ENCODE measurements at regions not wholly inside any gene's neighbourhood (a gene's known extent, or its start where the extent isn't known, plus 50 kb on each side); places are given as distances from the start of the nearest gene placed in this dataset.
A peak's percentile ranks its signal among the peaks of the same experiment; 100 is the strongest.

DNA sequence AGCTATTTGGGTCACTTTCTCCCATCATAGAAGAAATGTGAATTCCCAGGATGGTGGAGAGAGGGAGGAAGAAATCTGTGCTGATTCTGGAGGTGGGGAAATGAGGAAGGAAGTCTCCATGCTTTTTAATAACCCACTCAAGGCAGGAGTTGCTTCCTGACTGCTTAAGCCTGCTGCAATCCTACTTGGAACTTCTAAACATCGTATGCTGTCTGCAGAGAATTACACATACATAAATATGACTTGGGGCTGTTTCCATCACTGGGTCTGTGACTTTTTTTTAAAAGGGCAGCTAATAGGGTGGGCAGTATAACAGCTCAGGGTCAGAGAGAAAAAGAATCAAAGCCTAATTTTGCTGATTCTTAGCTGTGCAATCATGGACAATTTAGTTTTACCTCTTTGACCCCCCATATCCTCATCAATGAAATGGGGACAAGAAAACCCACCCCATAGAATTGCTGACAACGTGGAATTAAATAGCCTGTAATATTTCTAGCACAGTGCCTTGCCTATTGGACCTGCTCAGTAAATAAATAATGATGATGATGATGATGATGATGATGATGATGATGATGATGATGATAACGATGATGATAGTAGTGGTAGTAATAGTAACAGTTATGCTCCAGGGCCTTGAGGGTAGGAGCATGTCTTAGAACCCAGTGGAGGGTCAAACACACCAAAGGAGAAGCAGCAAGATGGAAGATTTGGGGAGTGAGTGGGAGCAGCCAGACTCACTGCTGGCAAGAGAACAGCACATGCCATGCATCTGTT, 166.7 kb upstream of the LRFN2 start:
- DNase-seq (ENCODE audit: low spot score), result no peak

DNA sequence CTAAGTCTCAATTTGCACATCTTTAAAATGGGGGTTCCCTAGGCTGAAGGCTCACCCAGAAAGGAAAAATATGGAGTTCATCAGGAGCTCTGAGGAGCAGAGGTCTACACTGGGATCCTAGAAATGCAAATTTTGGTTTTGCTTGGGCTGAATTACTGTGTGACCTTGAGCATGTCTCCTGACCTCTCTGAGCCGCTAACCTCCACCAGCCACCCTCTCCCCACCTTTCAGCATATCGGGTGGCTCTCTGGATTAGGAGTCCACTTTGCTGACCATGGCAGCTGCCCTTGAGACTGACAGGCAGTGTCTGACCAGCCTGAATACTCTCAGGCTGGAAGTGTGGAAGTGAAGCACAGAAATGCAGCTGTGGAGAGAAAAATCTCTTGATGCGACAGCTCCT, 165.9 kb upstream of the LRFN2 start:
- no peak for DNase-seq (ENCODE audit: low spot score)

DNA sequence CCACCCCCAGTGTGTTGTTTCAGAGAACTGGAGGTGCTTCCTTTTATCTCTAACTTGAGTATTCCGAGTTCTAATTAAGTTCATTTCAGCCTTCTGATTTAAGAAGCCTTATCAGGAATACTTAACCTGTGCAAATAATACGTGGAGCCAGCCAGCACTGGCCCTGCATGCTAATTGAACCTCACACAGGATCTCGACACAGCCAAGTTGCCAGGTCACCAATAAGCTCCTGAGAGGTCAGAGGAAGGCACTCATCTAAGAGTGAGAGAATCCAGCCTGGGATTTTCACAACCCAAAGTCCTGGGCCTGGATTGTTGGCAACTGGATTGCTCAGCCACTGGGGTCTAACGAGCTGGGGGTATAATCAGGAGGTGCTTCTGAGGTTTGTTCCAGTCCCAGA, 157.7 kb upstream of the LRFN2 start:
- peak; percentile 16 for DNase-seq (ENCODE audit: low spot score)

DNA sequence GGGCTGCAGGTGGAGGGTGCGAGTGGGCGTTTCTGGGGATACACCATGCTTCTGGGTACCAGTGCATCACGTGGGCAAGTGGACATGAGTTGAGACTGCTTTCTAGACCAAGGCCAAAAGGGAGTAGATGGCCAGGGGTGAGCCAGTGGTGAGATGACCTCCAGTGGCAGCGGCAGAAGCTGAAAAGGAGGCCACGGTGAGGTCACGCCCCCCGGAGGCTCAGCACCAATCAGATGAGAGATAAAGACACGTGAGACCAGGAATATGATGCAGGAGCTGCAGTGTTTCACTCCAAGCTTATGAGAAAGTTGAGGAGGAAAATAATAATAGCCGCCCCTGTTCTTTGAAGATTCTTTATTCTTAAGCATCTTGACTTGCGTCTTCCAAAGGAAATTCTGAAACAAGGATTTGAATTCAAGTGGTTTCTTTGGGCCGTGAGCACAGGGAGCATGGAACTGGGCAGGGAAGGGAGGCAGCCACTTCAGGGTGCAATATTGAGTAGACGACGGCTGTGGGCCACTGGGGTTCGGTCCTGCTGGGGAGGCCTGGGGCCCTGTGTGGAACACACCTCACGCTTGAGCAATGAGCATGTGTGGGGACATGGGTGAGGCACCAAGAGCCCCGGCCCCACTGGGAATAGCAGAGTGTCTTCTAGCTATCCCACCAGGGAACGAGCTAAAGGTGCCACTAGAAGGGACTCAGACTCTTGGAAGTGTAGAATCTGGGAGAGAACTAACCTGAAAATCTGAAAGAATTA, 156.7 kb upstream of the LRFN2 start:
- no peak for DNase-seq (ENCODE audit: low spot score)

DNA sequence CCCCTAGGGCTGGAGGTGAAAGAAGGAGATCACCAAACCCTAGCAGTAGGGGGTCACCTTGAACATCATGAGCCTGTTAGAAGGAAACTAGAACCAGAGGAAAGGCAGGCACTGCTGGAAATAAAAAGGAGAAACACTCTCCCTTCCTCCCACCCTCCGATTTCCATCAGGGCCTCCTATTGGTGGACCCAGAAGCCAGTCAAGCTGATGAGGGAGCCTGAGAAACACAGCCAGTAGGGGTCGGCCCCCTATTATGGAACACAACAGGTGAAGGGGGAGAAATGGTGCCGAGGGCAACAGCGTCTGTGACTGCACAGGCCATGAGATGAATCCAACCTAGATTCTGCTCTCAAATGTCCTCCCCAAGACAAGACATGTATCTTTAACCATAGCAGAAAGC, 156.1 kb upstream of the LRFN2 start:
- no peak for DNase-seq (ENCODE audit: low spot score)

DNA sequence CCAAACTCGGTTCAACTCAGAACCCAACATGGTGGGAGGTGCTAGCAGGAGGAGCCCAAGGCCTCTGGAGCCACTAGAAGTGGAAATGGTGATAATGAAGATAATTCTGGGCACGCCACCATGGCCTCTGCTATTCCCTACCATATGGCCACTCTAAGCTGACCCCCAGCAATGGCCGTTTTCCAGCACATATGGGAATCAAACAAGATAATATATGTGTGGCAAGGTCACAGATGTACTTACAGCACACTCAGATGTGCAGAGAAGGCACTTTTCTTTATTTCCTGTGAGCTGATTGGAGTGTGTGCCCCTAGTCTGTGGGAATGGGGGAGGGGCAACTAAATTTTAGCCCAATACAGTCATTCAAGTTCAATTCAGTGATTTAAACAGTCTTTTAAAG, 153.4 kb upstream of the LRFN2 start:
- no peak for DNase-seq (ENCODE audit: low spot score)

DNA sequence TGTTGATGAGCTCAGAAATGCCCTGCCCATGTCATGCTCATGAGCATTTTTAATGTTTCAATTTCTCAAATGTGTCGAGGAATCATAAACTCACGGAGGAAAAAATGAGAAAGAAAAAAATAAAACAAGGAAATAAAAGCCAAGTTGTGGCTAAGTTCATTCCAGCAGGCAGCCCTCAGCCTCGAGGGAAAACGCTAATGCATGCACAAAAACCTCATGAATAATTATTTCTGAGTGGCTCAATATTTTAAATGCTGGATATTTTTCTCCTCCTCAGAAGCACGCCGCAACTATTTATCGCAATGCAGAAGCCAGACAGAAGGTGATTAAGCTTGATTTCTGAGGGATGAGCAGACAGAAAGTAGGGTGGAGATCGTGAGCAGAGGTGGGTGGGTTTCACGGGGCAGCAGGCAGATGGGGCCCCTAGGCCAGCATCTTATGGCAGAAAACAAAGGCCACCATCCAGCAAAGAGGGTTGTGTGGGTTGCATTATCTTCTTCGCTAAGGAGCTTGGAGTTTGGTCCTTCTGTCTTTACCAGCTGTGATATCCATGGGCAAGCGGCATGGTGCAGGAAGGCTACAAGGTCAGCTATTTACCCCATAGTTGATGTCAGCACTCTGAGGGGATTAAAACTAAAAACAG, 151.5 kb upstream of the LRFN2 start:
- DNase-seq (ENCODE audit: low spot score), result no peak

DNA sequence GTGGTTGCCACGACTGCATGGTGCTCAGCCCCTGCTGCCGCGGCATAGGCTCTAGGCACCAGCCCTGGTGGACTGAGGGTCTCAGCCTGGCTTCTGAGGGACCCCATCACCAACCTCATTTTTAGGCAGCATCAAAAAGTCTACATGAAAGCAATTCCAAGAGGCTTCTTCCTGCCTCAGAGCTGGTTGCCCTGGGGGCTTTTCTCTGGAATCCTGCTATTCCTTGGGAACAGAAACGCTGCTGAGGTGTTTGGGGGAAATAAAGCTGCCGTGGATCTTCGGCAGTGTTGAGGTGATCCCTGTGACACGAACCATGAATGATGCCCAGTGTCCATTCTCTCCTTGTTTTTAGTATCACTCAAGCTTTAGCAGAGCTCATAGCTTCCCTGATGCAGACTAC, 148.4 kb upstream of the LRFN2 start:
- no peak for DNase-seq (ENCODE audit: low spot score)

DNA sequence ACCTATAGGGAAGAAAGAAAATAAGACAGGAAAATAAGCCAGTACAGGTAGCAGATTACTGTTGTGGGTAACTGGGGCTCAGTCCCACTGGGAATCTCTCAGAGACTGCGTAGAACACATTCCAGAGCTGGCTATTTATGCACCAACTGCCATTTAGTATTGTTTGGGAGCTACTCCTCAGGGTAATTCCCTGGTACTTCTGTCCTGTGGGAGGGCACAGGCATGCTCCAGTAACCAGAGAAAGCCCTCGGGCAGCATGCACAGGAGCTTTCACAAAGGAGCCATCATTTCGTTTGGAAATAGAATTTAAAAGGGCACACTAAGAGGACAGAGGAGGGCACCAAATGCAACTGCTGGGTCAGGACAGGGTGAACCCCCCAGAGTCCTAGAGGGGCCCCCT, 148.0 kb upstream of the LRFN2 start:
- DNase-seq (ENCODE audit: low spot score), result no peak

DNA sequence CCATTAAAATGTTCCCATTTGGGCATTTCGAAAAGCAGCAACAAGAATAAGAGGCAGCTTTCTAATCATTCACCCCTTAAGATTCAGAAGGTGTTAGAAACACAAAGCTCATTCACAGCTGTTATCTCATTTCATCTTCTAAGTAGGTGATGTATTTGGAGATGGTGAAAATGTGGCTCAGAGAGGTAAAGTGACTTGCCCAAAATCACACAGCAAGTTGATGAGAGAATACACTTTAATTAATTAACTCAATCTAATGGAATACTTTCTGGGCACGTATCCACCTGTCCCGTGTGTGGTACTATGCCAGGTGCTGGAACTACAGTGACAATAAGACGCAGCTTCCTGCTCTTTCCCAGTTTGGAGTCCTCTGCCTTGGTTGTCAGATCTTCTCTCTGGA, 147.4 kb upstream of the LRFN2 start:
- no peak for DNase-seq (ENCODE audit: low spot score)

DNA sequence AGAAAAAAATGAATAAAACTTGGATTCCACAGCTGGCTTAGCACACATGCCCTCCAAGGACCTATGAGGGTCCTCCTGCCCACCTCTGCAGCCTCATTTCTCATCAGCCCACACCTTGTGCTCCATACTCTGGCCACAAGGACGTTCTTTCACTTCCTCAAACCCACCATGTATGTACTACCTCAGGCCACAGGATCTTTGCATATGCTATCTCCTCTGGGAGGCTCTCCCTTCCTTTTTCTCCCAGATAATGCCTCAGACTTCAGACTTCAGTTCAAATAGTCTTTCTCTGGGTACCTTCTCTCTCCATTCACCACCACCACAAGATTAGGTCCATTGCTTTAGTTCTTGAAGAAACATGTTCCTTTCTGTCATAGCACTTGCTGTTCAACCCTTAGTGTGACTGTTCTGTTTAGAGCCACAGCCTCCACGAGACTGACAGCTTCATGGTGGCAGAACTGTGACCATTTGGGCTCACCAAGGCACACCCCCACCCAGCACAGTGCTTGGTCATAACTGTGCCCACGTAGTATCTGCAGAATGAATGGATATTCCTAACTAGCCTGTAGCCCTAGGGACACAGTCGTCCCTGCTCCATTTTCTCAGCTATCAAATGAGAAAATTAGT, 146.7 kb upstream of the LRFN2 start:
- DNase-seq (ENCODE audit: low spot score), result no peak

DNA sequence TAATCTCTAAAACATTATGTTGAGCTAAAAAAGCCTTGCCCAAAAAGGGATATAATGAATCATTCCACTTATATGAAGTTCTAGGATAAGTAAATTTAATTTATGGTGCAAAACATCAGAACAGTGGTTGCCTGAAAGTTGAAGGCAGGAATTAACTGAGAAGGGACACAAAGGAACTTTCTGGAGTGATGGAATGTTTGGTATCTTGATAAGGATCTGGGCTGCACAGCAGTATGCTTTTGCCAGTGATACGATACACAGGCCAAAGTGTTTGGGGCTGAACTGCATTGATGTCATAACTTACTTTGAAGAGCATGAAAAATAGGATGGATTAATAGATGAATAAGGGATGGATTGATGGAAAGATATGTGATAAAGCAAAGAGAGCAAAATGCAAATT, 146.1 kb upstream of the LRFN2 start:
- DNase-seq (ENCODE audit: low spot score), result no peak

DNA sequence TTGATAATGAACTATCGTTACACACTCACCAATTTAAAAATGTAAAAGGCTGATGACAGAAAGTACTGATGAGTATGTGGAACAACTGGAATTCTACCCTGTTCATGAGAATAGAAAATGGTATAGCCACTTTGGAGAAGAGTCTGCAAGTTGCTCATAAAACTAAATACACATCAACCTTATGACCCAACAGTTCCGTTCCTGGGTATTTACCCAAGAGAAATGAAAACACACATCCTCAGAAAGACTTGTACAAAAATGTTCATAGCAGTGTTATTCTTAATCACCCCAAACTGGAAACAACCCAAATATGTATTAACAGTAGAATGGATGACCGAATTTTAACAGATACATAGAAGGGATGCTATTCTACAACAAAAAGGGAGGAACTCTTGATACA, 145.7 kb upstream of the LRFN2 start:
- DNase-seq (ENCODE audit: low spot score), result no peak

DNA sequence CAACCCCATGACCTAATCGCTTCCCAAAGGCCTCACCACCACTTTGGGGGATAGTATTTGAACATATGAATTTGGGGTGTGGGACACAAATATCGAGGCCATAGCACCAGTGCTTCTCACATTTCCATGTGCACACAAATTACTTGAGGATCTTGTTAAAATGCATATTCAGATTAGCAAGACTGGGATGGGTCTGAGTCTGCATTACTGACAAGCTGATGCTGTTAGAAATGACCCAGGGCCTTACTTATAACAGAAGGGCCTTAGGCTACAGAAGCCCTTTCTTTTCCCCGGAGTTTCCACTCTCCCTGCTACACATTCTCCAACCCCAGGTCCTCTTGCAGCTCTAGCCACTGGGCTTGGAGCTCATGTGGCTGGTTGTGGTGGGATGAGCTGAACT, 141.5 kb upstream of the LRFN2 start:
- no peak for DNase-seq (ENCODE audit: low spot score)

DNA sequence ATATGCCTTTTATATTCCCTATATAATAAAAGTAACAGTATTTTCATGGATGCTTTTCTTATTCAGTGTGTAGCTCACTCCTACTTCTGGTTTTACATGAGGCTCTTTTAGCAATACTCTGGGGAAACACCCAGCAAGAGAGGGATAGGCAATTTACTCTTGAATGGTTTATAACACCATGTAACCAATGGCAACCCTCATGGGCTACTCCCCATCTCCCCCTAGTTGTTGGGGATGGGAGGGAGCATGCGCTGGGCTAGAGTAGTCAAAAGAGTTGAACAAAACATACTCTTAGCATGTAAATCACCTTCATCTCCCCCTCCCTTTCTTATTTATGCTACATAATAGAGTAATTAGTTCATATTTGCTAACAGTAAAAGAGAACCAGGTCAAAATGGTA, 140.1 kb upstream of the LRFN2 start:
- DNase-seq (ENCODE audit: low spot score), result no peak

DNA sequence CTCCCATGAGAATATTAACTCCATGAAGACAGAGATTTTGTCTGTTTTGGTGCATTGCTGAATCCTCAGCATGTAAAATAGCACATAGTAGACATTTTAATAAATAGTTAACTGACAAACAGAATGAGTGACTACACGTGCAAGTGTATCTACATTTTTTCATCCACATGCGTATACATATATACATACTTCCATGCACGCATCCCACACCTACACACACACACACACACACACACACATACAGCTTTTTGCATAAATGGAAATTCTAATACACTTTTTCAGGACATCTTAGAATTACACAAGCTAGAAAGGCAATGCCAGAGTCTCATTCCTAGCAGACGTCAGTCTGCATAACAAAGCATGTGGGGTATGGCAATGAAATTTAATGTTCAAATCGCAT, 139.7 kb upstream of the LRFN2 start:
- no peak for DNase-seq (ENCODE audit: low spot score)

DNA sequence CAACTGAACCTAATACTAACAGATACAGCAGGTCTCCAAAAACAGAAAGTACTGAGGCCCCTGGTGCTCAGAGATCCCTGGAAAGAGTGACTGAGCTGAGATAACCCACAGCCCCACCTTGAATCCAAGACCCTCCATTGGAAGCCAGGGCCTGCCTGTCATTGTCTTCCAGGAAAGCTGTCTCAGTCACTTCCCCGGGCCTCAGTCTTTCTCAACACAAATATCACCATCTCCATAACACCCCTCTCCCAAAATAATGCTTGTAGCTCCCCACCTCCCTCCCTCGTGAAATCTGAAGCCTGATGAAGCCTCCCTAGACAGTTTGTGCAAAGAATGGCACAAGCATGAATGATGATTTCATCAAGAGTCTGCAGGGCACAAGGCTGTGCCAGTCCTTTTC, 138.2 kb upstream of the LRFN2 start:
- DNase-seq (ENCODE audit: low spot score), result no peak

DNA sequence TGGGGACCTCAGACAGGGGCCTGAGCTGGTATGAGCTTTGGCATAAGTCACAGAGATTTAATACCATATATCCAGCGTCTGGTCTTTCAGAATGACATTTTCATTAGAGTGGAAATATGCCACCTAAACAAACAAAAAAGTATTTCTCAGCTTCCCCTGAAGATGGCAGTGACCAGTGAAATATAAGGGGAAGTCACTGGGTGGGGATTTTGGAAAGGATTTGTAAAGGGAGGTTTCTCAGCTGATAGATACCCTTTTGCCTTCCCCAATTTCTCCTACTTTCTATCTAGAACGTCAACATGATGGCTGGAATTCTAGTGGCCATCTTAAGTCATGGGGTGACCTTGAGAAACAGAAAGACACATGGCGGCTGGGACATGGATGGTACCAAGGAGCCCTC, 137.7 kb upstream of the LRFN2 start:
- DNase-seq (ENCODE audit: low spot score), result no peak

DNA sequence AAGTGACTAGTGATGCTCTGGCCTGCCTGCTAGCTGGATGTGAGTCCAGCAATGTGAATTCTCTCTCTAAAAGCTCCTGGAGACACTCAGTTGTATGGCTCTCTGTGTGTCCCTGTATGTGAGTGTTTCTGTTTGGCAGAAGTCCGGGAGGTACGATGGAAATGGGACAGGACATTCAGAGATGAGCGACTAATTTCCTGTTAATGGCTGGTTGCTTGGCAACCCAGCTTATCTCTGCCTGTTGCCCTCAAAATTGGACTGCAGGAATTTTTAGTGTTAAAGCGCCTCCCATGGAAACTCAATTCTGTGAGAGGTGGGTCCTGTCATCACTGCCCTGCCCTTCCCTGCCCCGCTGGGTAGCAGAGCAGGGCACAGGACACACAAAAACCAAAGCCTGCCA, 136.8 kb upstream of the LRFN2 start:
- no peak for DNase-seq (ENCODE audit: low spot score)

DNA sequence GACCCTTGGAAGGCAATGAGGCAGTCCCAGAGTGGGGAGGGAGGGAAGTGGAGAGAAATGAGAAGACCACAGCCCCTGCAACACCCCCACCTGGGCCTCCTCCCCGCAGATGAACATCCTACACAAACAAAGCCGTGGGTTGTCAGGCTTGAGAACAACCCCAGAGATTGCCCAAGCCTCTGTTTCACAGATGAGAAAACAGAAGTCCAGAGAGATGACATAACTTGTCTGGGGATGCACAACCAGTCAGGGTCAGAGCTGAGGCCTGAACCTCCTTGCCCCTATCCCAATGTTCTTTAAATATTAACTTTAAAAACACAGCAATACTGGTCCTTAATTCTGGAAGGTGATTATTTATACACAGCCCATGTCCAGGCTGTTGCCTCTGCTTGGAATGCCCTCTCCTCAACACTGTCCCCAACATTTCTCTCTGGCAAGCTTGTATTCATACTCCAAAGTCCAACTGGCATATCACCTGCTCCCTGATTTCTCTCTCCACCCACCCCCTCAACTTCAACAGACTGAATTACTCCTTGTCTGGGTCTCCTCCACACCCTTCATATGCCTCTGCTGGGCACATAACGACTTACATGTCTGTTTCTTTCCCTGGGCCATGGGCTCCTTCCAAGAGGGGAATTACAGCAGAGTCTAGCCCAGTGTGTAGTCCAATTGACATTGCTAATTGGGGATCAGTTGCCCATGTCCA, 135.5 kb upstream of the LRFN2 start:
- no peak for DNase-seq (ENCODE audit: low spot score)

DNA sequence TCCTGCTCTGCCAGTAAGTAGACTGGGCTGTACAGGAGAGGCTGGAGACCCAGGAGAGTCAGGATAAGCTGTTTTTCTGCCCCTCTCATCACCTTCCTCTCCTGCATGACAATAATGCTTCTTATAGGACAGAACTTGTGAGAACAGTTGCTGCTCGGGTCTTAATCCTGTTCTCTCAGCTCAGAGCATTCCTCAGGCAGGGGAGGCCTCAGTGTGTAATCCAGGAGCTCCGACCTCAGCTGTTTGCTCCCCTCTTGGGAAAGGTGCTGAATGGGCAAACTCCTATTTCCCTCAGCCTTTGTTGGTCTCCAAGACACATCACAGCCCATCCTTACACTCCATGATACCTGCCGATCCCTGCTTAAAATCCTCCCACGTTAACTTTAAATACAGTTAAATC, 134.9 kb upstream of the LRFN2 start:
- DNase-seq (ENCODE audit: low spot score), result no peak

All from mucosa of gallbladder (tissue), 1 donor.